ENCODE measurements at regions not wholly inside any gene's neighbourhood (a gene's known extent, or its start where the extent isn't known, plus 50 kb on each side); places are given as distances from the start of the nearest gene placed in this dataset.

GRCh38 chr9:11320989-11321388 lies 708.2 kb upstream of the PTPRD start:
- Histone ChIP-seq H3K27ac (ENCODE audit: low read depth, low read length) (no peak overlapping the region), H3K4me3 (ENCODE audit: low read depth, low read length) (no peak overlapping the region), H3K9me3 (ENCODE audit: control insufficient read depth, insufficient read depth, low read length) (no peaks in the 10 kb centered on the region), H3K27me3 (ENCODE audit: control insufficient read depth, insufficient read depth, low read length) (no peaks in the 10 kb centered on the region)
- ChIA-PET POLR2A (no interaction called here), CTCF (no interaction called here)
- no peak for DNase-seq (ENCODE audit: low read depth, low spot score)
- TF ChIP-seq CTCF (IDR thresholded peaks at IDR 0.05; ENCODE audit: low read depth, low read length): no peak

- Histone ChIP-seq H3K9me3 (ENCODE audit: control insufficient read depth, insufficient read depth, low read length) (no peaks in the 10 kb centered on the region), H3K4me3 (ENCODE audit: low read depth, low read length) (no peak overlapping the region), H3K27ac (ENCODE audit: low read depth, low read length) (no peak overlapping the region), H3K27me3 (ENCODE audit: control insufficient read depth, insufficient read depth, low read length) (no peaks in the 10 kb centered on the region)
- ChIA-PET POLR2A (no interaction called here), CTCF (no interaction called here)
- no peak for DNase-seq (ENCODE audit: low read depth, low spot score)
- no peak for TF ChIP-seq CTCF (IDR thresholded peaks at IDR 0.05; ENCODE audit: low read depth, low read length)
Observed at GRCh38 chr9:11323457-11323856, 710.7 kb upstream of the PTPRD start.

GRCh38 chr9:11326231-11326630 lies 713.4 kb upstream of the PTPRD start:
- DNase-seq (ENCODE audit: low read depth, low spot score): no peak
- Histone ChIP-seq H3K9me3 (ENCODE audit: control insufficient read depth, insufficient read depth, low read length) (peaks cover 4% of the 10 kb centered on the region; the same call in 1 of the 2 replicates), H3K27me3 (ENCODE audit: control insufficient read depth, insufficient read depth, low read length) (no peaks in the 10 kb centered on the region), H3K27ac (ENCODE audit: low read depth, low read length) (no peak overlapping the region), H3K4me3 (ENCODE audit: low read depth, low read length) (no peak overlapping the region)
- no peak for TF ChIP-seq CTCF (IDR thresholded peaks at IDR 0.05; ENCODE audit: low read depth, low read length)
- POLR2A ChIA-PET: no interaction called here
- CTCF ChIA-PET: no interaction called here

GRCh38 chr9:11328326-11328725 lies 715.5 kb upstream of the PTPRD start:
- CTCF ChIA-PET: no interaction called here
- Histone ChIP-seq H3K4me3 (ENCODE audit: low read depth, low read length) (no peak overlapping the region), H3K27ac (ENCODE audit: low read depth, low read length) (no peak overlapping the region), H3K27me3 (ENCODE audit: control insufficient read depth, insufficient read depth, low read length) (no peaks in the 10 kb centered on the region), H3K9me3 (ENCODE audit: control insufficient read depth, insufficient read depth, low read length) (peaks cover 4% of the 10 kb centered on the region; the same call in 1 of the 2 replicates)
- TF ChIP-seq CTCF (IDR thresholded peaks at IDR 0.05; ENCODE audit: low read depth, low read length): no peak
- POLR2A ChIA-PET: no interaction called here
- DNase-seq (ENCODE audit: low read depth, low spot score): no peak

- TF ChIP-seq CTCF (IDR thresholded peaks at IDR 0.05; ENCODE audit: low read depth, low read length): no peak
Observed at GRCh38 chr9:11335011-11335410, 722.2 kb upstream of the PTPRD start.

More at GRCh38 chr9:11335011-11335410, 722.2 kb upstream of the PTPRD start:
- no peak for DNase-seq (ENCODE audit: low read depth, low spot score)
- H3K27ac ChIP-seq (ENCODE audit: low read depth, low read length): no peak overlapping the region
- ChIA-PET POLR2A (no interaction called here), CTCF (no interaction called here)
- H3K4me3 ChIP-seq (ENCODE audit: low read depth, low read length): no peak overlapping the region
- H3K27me3 ChIP-seq (ENCODE audit: control insufficient read depth, insufficient read depth, low read length): no peaks in the 10 kb centered on the region
- peaks cover 10% of the 10 kb centered on the region for H3K9me3 ChIP-seq (ENCODE audit: control insufficient read depth, insufficient read depth, low read length)
